ENCODE measurements at regions not wholly inside any gene's neighbourhood (a gene's known extent, or its start where the extent isn't known, plus 50 kb on each side); places are given as distances from the start of the nearest gene placed in this dataset.

- no peaks in the 10 kb centered on the region for H3K9me2 ChIP-seq (ENCODE audit: insufficient read depth, low read length)
- H2AFZ ChIP-seq (ENCODE audit: low read length) = 0 out of 2 replicates have a peak overlapping the region, but pooled peaks have one; percentile 29
- CTCF ChIA-PET (ENCODE audit: unreplicated experiment) = no interaction called here
- no peaks in the 10 kb centered on the region for H3K36me3 ChIP-seq (ENCODE audit: insufficient read depth, low read length)
- H3K9me3 ChIP-seq (ENCODE audit: low read length) = no peaks in the 10 kb centered on the region
- intact Hi-C loops (cut with micrococcal nuclease; ENCODE audit: unreplicated experiment) = no loop called here
- H3K4me1 ChIP-seq (ENCODE audit: insufficient read depth, low read length, poor library complexity, severe bottlenecking) = peaks cover 14% of the 10 kb centered on the region
- no peak overlapping the region for H3K4me3 ChIP-seq (ENCODE audit: low read depth, low read length, poor library complexity, severe bottlenecking)
- DNase-seq (ENCODE audit: low spot score) = no peak
- no peak overlapping the region for H3K27ac ChIP-seq (ENCODE audit: low read depth, low read length, poor library complexity, severe bottlenecking)
- no peaks in the 10 kb centered on the region for H4K20me1 ChIP-seq (ENCODE audit: insufficient read depth, low read length)
- TF ChIP-seq EZH2phosphoT487 (IDR thresholded peaks at IDR 0.05; ENCODE audit: borderline replicate concordance, low read depth, low read length) = no peak
- no peak for TF ChIP-seq CTCF (conservative IDR thresholded peaks at IDR 0.05; ENCODE audit: low read length)
- POLR2A ChIA-PET = interaction anchor here (0.8 kb wide), 1 partner anchor 10 kb away, joined by 3 read pairs; no protein-coding TSS in a partner anchor
- BruUV-seq (replicated peaks) = no TSS peak
- no peaks in the 10 kb centered on the region for H3K79me2 ChIP-seq (ENCODE audit: insufficient read depth, low read depth, low read length)
- no peak overlapping the region for H3K4me2 ChIP-seq (ENCODE audit: low read length)
These were observed 355.1 kb upstream of the MYT1L start for GRCh38 chr2:2686222-2686621.

GRCh38 chr2:2683606-2684224 is 352.6 kb upstream of the MYT1L start:
- H3K36me3 ChIP-seq (ENCODE audit: insufficient read depth, low read length) = no peaks in the 10 kb centered on the region
- intact Hi-C loops (cut with micrococcal nuclease; ENCODE audit: unreplicated experiment) = no loop called here
- CTCF ChIA-PET (ENCODE audit: unreplicated experiment) = no interaction called here
- TF ChIP-seq EZH2phosphoT487 (IDR thresholded peaks at IDR 0.05; ENCODE audit: borderline replicate concordance, low read depth, low read length) (no peak), CTCF (conservative IDR thresholded peaks at IDR 0.05; ENCODE audit: low read length) (no peak)
- H3K9me3 ChIP-seq (ENCODE audit: low read length) = no peaks in the 10 kb centered on the region
- POLR2A ChIA-PET = interaction anchor here (0.7 kb wide), 1 partner anchor 1082 kb away, joined by 7 read pairs; no protein-coding TSS in a partner anchor
- H3K27ac ChIP-seq (ENCODE audit: low read depth, low read length, poor library complexity, severe bottlenecking) = no peak overlapping the region
- no peaks in the 10 kb centered on the region for H3K9me2 ChIP-seq (ENCODE audit: insufficient read depth, low read length)
- H4K20me1 ChIP-seq (ENCODE audit: insufficient read depth, low read length) = no peaks in the 10 kb centered on the region
- no peak overlapping the region for H3K4me3 ChIP-seq (ENCODE audit: low read depth, low read length, poor library complexity, severe bottlenecking)
- H3K79me2 ChIP-seq (ENCODE audit: insufficient read depth, low read depth, low read length) = no peaks in the 10 kb centered on the region
- DNase-seq (ENCODE audit: low spot score) = no peak
- H3K4me2 ChIP-seq (ENCODE audit: low read length) = no peak overlapping the region
- H2AFZ ChIP-seq (ENCODE audit: low read length) = no peak overlapping the region
- peaks cover 14% of the 10 kb centered on the region for H3K4me1 ChIP-seq (ENCODE audit: insufficient read depth, low read length, poor library complexity, severe bottlenecking)
- BruUV-seq (replicated peaks) = no TSS peak

DNA sequence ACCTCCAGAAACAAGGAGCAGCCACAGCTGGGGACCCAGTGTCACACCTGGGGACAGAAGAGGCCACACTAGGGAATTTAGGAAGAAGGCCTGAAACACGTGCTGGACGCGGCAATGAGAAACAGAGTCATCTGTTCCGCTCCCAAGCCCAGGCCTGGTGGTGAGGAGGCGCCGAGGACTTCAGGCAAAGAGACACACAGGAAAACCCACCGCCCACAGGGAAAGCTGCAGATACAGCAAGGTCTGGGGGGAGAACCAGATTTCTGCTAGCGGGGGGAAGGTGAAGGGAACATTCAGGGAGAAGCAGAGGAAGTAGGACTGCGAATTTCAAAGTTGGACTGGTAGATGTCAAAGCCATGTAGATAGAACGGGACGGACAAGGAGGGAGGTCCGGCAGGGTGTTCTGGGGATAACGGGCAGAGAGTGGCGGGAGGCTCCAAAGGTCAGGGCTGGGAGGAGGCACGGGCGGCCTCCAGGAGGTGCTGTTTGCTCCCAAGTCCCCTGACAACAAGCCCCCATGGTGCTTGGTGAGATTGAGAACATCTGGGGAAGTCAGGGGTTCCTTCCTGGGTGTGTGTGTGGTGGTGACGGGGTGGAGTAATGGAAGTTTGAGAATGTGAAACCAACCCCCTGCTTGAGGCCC is 351.7 kb upstream of the MYT1L start:
- TF ChIP-seq EZH2phosphoT487 (IDR thresholded peaks at IDR 0.05; ENCODE audit: borderline replicate concordance, low read depth, low read length) (no peak), CTCF (conservative IDR thresholded peaks at IDR 0.05; ENCODE audit: low read length) (peak; percentile 39; the same call in 1 of the 2 replicates)

More for the DNA sequence above, 351.7 kb upstream of the MYT1L start:
- no peaks in the 10 kb centered on the region for H3K9me3 ChIP-seq (ENCODE audit: low read length)
- no peaks in the 10 kb centered on the region for H3K9me2 ChIP-seq (ENCODE audit: insufficient read depth, low read length)
- CTCF ChIA-PET (ENCODE audit: unreplicated experiment) = interaction anchor here (0.6 kb wide), 1 partner anchor 8 kb away, joined by 7 read pairs; no protein-coding TSS in a partner anchor
- H2AFZ ChIP-seq (ENCODE audit: low read length) = no peak overlapping the region
- no peak overlapping the region for H3K4me3 ChIP-seq (ENCODE audit: low read depth, low read length, poor library complexity, severe bottlenecking)
- BruUV-seq (replicated peaks) = no TSS peak
- DNase-seq (ENCODE audit: low spot score) = no peak
- intact Hi-C loops (cut with micrococcal nuclease; ENCODE audit: unreplicated experiment) = no loop called here
- H3K36me3 ChIP-seq (ENCODE audit: insufficient read depth, low read length) = no peaks in the 10 kb centered on the region
- no peak overlapping the region for H3K4me2 ChIP-seq (ENCODE audit: low read length)
- no peaks in the 10 kb centered on the region for H4K20me1 ChIP-seq (ENCODE audit: insufficient read depth, low read length)
- POLR2A ChIA-PET = interaction anchor here (0.6 kb wide), 1 partner anchor 91 kb away, joined by 6 read pairs; no protein-coding TSS in a partner anchor
- H3K27ac ChIP-seq (ENCODE audit: low read depth, low read length, poor library complexity, severe bottlenecking) = no peak overlapping the region
- H3K79me2 ChIP-seq (ENCODE audit: insufficient read depth, low read depth, low read length) = no peaks in the 10 kb centered on the region
- H3K4me1 ChIP-seq (ENCODE audit: insufficient read depth, low read length, poor library complexity, severe bottlenecking) = peaks cover 7% of the 10 kb centered on the region
